ENCODE measurements at regions not wholly inside any gene's neighbourhood (a gene's known extent, or its start where the extent isn't known, plus 50 kb on each side); places are given as distances from the start of the nearest gene placed in this dataset.
"Not testable (repeated sequence)": the region's sequence is repeated elsewhere in the genome, so short reads cannot be mapped to it uniquely, and the experiment has no call there.

DNA sequence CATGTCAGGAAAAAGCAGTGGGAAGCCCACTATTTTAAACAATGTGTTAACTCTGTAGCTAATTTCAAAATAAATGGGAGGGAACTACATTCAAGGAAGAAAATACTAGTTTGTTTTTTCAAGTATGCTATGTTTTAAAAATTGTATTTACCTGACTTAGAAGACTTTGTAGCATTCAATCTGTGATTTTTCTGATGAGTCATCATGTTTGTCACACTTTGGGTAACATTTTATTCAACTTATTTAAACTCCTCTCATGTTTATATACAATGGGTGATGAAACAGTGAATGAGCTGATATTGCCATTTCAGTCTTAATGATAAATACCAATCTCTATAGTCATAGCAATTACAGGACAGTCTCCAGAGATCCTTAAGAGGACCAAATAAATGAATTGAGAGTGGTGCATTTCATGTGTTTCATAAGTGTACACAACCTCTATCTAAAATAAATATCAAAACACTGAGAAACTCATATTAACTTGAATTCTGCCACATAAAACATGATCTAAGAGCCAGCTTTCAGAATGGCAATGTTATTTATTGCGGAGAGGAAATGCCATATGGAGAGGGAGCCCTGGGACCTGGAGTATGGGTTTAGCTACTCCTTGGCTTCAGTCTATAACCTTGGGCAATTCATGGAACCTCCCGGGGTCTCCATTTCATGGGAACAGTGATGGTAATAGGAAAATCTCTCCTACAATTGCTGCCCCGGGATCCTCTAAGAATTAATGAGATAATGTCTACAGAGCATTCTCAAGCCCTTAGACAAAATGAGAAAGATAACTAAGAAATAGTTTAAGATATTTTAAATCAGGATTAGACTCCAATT is 913.9 kb downstream of the TLE4 start:
- Histone ChIP-seq H3K36me3 (no peaks in the 10 kb centered on the region), H4K20me1 (ENCODE audit: low read depth) (no peaks in the 10 kb centered on the region), H3K4me2 (no peak overlapping the region), H2AFZ (replicated peaks) (peak overlapping the region; percentile 44), H3K9ac (no peak overlapping the region), H3K27ac (no peak overlapping the region), H3F3A (ENCODE audit: low read depth) (no peaks in the 10 kb centered on the region), H3K4me3 (no peak overlapping the region), H3K79me2 (ENCODE audit: low read depth) (no peaks in the 10 kb centered on the region), H3K9me3 (ENCODE audit: low read depth) (no peaks in the 10 kb centered on the region), H3K27me3 (no peaks in the 10 kb centered on the region), H3K4me1 (no peaks in the 10 kb centered on the region)
- H3K27me3 Mint-ChIP-seq (ENCODE audit: insufficient read depth, low read depth), result no peaks in the 10 kb centered on the region
- TF ChIP-seq EZH2phosphoT487 (IDR thresholded peaks at IDR 0.05) (no peak), EZH2 (IDR thresholded peaks at IDR 0.05) (no peak)
- TF ChIP-seq, protein P1, sequence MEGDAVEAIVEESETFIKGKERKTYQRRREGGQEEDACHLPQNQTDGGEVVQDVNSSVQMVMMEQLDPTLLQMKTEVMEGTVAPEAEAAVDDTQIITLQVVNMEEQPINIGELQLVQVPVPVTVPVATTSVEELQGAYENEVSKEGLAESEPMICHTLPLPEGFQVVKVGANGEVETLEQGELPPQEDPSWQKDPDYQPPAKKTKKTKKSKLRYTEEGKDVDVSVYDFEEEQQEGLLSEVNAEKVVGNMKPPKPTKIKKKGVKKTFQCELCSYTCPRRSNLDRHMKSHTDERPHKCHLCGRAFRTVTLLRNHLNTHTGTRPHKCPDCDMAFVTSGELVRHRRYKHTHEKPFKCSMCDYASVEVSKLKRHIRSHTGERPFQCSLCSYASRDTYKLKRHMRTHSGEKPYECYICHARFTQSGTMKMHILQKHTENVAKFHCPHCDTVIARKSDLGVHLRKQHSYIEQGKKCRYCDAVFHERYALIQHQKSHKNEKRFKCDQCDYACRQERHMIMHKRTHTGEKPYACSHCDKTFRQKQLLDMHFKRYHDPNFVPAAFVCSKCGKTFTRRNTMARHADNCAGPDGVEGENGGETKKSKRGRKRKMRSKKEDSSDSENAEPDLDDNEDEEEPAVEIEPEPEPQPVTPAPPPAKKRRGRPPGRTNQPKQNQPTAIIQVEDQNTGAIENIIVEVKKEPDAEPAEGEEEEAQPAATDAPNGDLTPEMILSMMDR (IDR thresholded peaks at IDR 0.05), result no peak
- H3K36me3 Mint-ChIP-seq, result no peaks in the 10 kb centered on the region
- H3K4me3 Mint-ChIP-seq, result no peak overlapping the region
- H3K27ac Mint-ChIP-seq, result no peak overlapping the region
- no peak for DNase-seq (ENCODE audit: low spot score)
- H3K4me1 Mint-ChIP-seq, result peaks cover 7% of the 10 kb centered on the region
- H3K9me3 Mint-ChIP-seq, result peaks cover 17% of the 10 kb centered on the region

DNA sequence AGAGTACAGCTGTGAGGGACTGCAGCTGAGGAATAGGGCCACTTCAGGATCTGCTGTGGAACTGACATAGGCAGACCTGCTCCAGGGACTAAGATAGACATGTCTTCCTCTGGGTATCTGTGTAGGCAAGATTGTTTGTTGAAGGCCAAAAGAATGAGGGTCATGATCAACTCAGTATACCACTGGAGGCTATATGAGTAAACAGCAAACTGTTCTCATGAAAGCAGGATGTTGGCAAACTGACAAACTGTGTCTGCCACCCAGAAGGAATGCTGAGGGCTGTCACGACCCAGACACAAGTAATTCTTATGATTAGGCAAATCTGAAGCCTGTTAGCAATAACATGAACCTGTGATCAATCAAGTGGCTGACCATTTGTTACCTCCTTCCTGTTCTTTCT is 910.5 kb downstream of the TLE4 start:
- H3K4me1 Mint-ChIP-seq; H3F3A ChIP-seq (ENCODE audit: low read depth); H3K27ac Mint-ChIP-seq; H3K4me3 Mint-ChIP-seq; H3K36me3 ChIP-seq; H3K27ac ChIP-seq; H3K4me3 ChIP-seq; H3K4me1 ChIP-seq; H3K79me2 ChIP-seq (ENCODE audit: low read depth); H3K36me3 Mint-ChIP-seq; H4K20me1 ChIP-seq (ENCODE audit: low read depth); H3K27me3 ChIP-seq; H3K27me3 Mint-ChIP-seq (ENCODE audit: insufficient read depth, low read depth); H3K9ac ChIP-seq; DNase-seq (ENCODE audit: low spot score); H2AFZ ChIP-seq (replicated peaks); H3K9me3 ChIP-seq (ENCODE audit: low read depth); H3K4me2 ChIP-seq: not testable (repeated sequence)
- H3K9me3 Mint-ChIP-seq, result peaks cover 23% of the 10 kb centered on the region

DNA sequence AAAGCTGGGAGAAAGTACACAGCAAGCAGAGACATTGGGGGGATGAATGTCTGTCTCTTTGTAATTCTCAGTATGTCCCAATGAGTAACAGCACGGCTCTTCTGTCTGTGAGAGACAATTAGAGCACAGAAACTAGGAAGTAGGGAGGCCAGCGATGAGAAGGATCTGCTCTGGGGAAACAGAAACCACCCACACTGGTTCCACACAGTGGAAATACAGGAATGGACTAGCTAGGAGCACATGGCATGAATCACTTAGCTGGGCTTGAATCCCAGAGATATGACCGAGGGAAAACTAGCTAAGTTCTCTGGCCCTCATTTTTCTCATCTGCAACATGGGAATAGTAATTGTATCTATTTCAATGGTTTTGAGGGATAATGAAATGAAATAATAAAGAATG is 895.9 kb downstream of the TLE4 start:
- H3K9ac ChIP-seq, result no peak overlapping the region
- TF ChIP-seq EZH2phosphoT487 (IDR thresholded peaks at IDR 0.05) (no peak), EZH2 (IDR thresholded peaks at IDR 0.05) (no peak)
- TF ChIP-seq, protein P1 (IDR thresholded peaks at IDR 0.05), result no peak
- no peak overlapping the region for H3K27ac Mint-ChIP-seq

DNA sequence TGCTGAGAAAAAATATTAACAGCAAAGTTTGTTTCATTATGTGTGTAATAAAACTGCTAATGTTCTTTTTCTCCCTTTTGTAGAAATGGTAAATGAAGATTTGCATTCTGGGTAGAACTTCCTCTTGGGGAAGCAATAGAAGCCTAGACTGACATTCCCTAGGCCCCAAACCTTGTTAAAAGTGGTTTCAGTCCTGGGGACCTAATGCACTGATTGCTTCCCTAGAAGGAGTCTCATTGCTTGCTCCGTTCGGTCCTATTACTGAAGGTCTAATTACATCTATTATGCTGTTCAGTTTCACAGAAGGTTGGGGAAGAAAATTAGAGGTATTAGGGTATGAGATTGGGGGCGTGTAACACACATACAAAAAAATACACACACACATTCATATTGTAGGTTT is 893.8 kb downstream of the TLE4 start:
- Mint-ChIP-seq H3K9me3 (peaks cover 14% of the 10 kb centered on the region), H3K4me1 (no peaks in the 10 kb centered on the region), H3K4me3 (no peak overlapping the region), H3K36me3 (peaks cover 1% of the 10 kb centered on the region), H3K27me3 (ENCODE audit: insufficient read depth, low read depth) (no peaks in the 10 kb centered on the region), H3K27ac (no peak overlapping the region)
- H3K4me3 ChIP-seq, result no peak overlapping the region
- no peak overlapping the region for H3K9ac ChIP-seq
- H3K27ac ChIP-seq, result no peak overlapping the region
- no peak for DNase-seq (ENCODE audit: low spot score)
- H3K79me2 ChIP-seq (ENCODE audit: low read depth), result no peaks in the 10 kb centered on the region
- H3K4me2 ChIP-seq, result no peak overlapping the region
- H3K4me1 ChIP-seq, result no peaks in the 10 kb centered on the region
- no peaks in the 10 kb centered on the region for H3K36me3 ChIP-seq
- no peaks in the 10 kb centered on the region for H3K27me3 ChIP-seq
- no peaks in the 10 kb centered on the region for H3K9me3 ChIP-seq (ENCODE audit: low read depth)
- H2AFZ ChIP-seq (replicated peaks), result no peak overlapping the region
- H4K20me1 ChIP-seq (ENCODE audit: low read depth), result no peaks in the 10 kb centered on the region
- TF ChIP-seq EZH2phosphoT487 (IDR thresholded peaks at IDR 0.05) (no peak), EZH2 (IDR thresholded peaks at IDR 0.05) (no peak)
- TF ChIP-seq, protein P1 (IDR thresholded peaks at IDR 0.05), result no peak
- no peaks in the 10 kb centered on the region for H3F3A ChIP-seq (ENCODE audit: low read depth)

More for the DNA sequence above, 895.9 kb downstream of the TLE4 start:
- H3K79me2 ChIP-seq (ENCODE audit: low read depth), result no peaks in the 10 kb centered on the region
- H3K9me3 ChIP-seq (ENCODE audit: low read depth), result no peaks in the 10 kb centered on the region
- Mint-ChIP-seq H3K4me3 (no peak overlapping the region), H3K9me3 (peaks cover 6% of the 10 kb centered on the region), H3K27me3 (ENCODE audit: insufficient read depth, low read depth) (no peaks in the 10 kb centered on the region), H3K4me1 (no peaks in the 10 kb centered on the region), H3K36me3 (no peaks in the 10 kb centered on the region)
- no peak overlapping the region for H3K4me3 ChIP-seq
- no peak overlapping the region for H3K27ac ChIP-seq
- H3K27me3 ChIP-seq, result no peaks in the 10 kb centered on the region
- no peaks in the 10 kb centered on the region for H3F3A ChIP-seq (ENCODE audit: low read depth)
- H3K4me2 ChIP-seq, result no peak overlapping the region
- no peaks in the 10 kb centered on the region for H3K36me3 ChIP-seq
- no peaks in the 10 kb centered on the region for H4K20me1 ChIP-seq (ENCODE audit: low read depth)
- H2AFZ ChIP-seq (replicated peaks), result peak overlapping the region; percentile 65
- H3K4me1 ChIP-seq, result no peaks in the 10 kb centered on the region
- DNase-seq (ENCODE audit: low spot score), result no peak

All from neural progenitor cell (in vitro differentiated cells).